ENCODE measurements at regions not wholly inside any gene's neighbourhood (a gene's known extent, or its start where the extent isn't known, plus 50 kb on each side); places are given as distances from the start of the nearest gene placed in this dataset.

GRCh38 chr5:74282490-74282889 lies 358.0 kb downstream of the ENC1 start:
- intact Hi-C loops (cut with micrococcal nuclease; ENCODE audit: unreplicated experiment) (no loop called here), in situ Hi-C loops (cut with MboI) (no loop called here)
- no peak overlapping the region for H3K4me3 ChIP-seq
- H2AFZ ChIP-seq (ENCODE audit: control insufficient read depth, low read depth, low read length), result no peak overlapping the region
- no peaks in the 10 kb centered on the region for H3K9me3 ChIP-seq (replicated peaks; ENCODE audit: control insufficient read depth, insufficient read depth, low read length)
- BruUV-seq (replicated peaks), result no TSS peak
- DNase-seq (ENCODE audit: low read depth, low spot score), result no peak
- ChIA-PET SMC1A (ENCODE audit: uncharacterized antibody, unreplicated experiment) (no interaction called here), CTCF (no interaction called here), RAD21 (ENCODE audit: unreplicated experiment) (no interaction called here), POLR2A (no interaction called here)
- no peak for FAIRE-seq
- no peaks in the 10 kb centered on the region for H4K20me1 ChIP-seq (ENCODE audit: control insufficient read depth, insufficient read depth)
- TF ChIP-seq ZNF24 (IDR thresholded peaks at IDR 0.05), result no peak
- no peak for TF ChIP-seq RFX5 (IDR thresholded peaks at IDR 0.05; ENCODE audit: low read depth, low read length)
- no peak for TF ChIP-seq MYC (IDR thresholded peaks at IDR 0.05; ENCODE audit: insufficient read depth, insufficient read length, insufficient replicate concordance, low read length, severe bottlenecking)
- TF ChIP-seq JUND (IDR thresholded peaks at IDR 0.05; ENCODE audit: low read depth, low read length), result no peak
- TF ChIP-seq STAT1 (conservative IDR thresholded peaks at IDR 0.05), result no peak
- TF ChIP-seq MXI1 (IDR thresholded peaks at IDR 0.05; ENCODE audit: low read depth, low read length), result no peak
- TF ChIP-seq SUZ12 (IDR thresholded peaks at IDR 0.05; ENCODE audit: unreplicated experiment), result no peak
- no peak for TF ChIP-seq HDGF (IDR thresholded peaks at IDR 0.05)
- no peak for TF ChIP-seq TAF1 (IDR thresholded peaks at IDR 0.05; ENCODE audit: borderline replicate concordance, low read depth, low read length)
- no peak for TF ChIP-seq KLF5 (IDR thresholded peaks at IDR 0.05; ENCODE audit: partially characterized antibody)
- H3K27me3 ChIP-seq (replicated peaks in 1 of 2; ENCODE audit: control insufficient read depth in 2 of 2, insufficient read depth in 2 of 2, low read length in 1 of 2), result no peaks in the 10 kb centered on the region
- 52% methylated on average over 5 of the region's 5 CpGs for WGBS (ENCODE audit: insufficient coverage, insufficient replicate concordance, low lambda C conversion rate, missing lambda C conversion rate)
- no peak for ATAC-seq
- no peaks in the 10 kb centered on the region for H3K4me1 ChIP-seq (ENCODE audit: control insufficient read depth, insufficient read depth, low read length)
- no peak overlapping the region for H3K4me2 ChIP-seq (ENCODE audit: control insufficient read depth, insufficient read depth)
- H3K27ac ChIP-seq (ENCODE audit: control insufficient read depth, insufficient read depth), result no peak overlapping the region
- no peak overlapping the region for H3K9ac ChIP-seq (ENCODE audit: control insufficient read depth, insufficient read depth, low read length)
- no peaks in the 10 kb centered on the region for H3K79me2 ChIP-seq (ENCODE audit: control insufficient read depth, insufficient read depth, low read length)
- H3K36me3 ChIP-seq (ENCODE audit: control insufficient read depth in 2 of 2, insufficient read depth in 2 of 2, low read length in 1 of 2), result no peaks in the 10 kb centered on the region

- SMC1A ChIA-PET (ENCODE audit: uncharacterized antibody, unreplicated experiment), result no interaction called here
- H3K9me3 ChIP-seq (replicated peaks; ENCODE audit: control insufficient read depth, insufficient read depth, low read length), result no peaks in the 10 kb centered on the region
- H3K36me3 ChIP-seq (ENCODE audit: control insufficient read depth in 2 of 2, insufficient read depth in 2 of 2, low read length in 1 of 2), result no peaks in the 10 kb centered on the region
- no peaks in the 10 kb centered on the region for H3K27me3 ChIP-seq (replicated peaks in 1 of 2; ENCODE audit: control insufficient read depth in 2 of 2, insufficient read depth in 2 of 2, low read length in 1 of 2)
- in situ Hi-C loops (cut with MboI), result no loop called here
- DNase-seq (ENCODE audit: low read depth, low spot score) (no peak), ATAC-seq (no peak), FAIRE-seq (no peak)
- no peaks in the 10 kb centered on the region for H3K79me2 ChIP-seq (ENCODE audit: control insufficient read depth, insufficient read depth, low read length)
- RAD21 ChIA-PET (ENCODE audit: unreplicated experiment), result no interaction called here
- POLR2A ChIA-PET, result no interaction called here
- H3K27ac ChIP-seq (ENCODE audit: control insufficient read depth, insufficient read depth), result no peak overlapping the region
- no peak overlapping the region for H3K4me2 ChIP-seq (ENCODE audit: control insufficient read depth, insufficient read depth)
- H2AFZ ChIP-seq (ENCODE audit: control insufficient read depth, low read depth, low read length), result no peak overlapping the region
- H3K9ac ChIP-seq (ENCODE audit: control insufficient read depth, insufficient read depth, low read length), result no peak overlapping the region
- CTCF ChIA-PET, result no interaction called here
- no peaks in the 10 kb centered on the region for H4K20me1 ChIP-seq (ENCODE audit: control insufficient read depth, insufficient read depth)
- H3K4me3 ChIP-seq, result no peak overlapping the region
- BruUV-seq (replicated peaks), result no TSS peak
- H3K4me1 ChIP-seq (ENCODE audit: control insufficient read depth, insufficient read depth, low read length), result no peaks in the 10 kb centered on the region
- WGBS (ENCODE audit: insufficient coverage, insufficient replicate concordance, low lambda C conversion rate, missing lambda C conversion rate), result 49% methylated on average over 6 of the region's 6 CpGs
- intact Hi-C loops (cut with micrococcal nuclease; ENCODE audit: unreplicated experiment), result no loop called here
- TF ChIP-seq ZBTB4 (CRISPR knock-in tag; IDR thresholded peaks at IDR 0.05) (no peak), GABPA (IDR thresholded peaks at IDR 0.05; ENCODE audit: low read depth) (no peak), ZNF217 (IDR thresholded peaks at IDR 0.05) (no peak), PAX5 (IDR thresholded peaks at IDR 0.05; ENCODE audit: borderline replicate concordance, low read depth, low read length) (no peak), CREM (IDR thresholded peaks at IDR 0.05; ENCODE audit: low read depth) (no peak), HDAC6 (IDR thresholded peaks at IDR 0.05; ENCODE audit: unreplicated experiment) (no peak), DPF2 (IDR thresholded peaks at IDR 0.05) (no peak), PBX3 (IDR thresholded peaks at IDR 0.05; ENCODE audit: insufficient replicate concordance, low read depth, low read length) (no peak)
Measured at GRCh38 chr5:74281166-74281565, 359.4 kb downstream of the ENC1 start.
